Heart left ventricle (tissue), 16 donors: ENCODE measurements at regions not wholly inside any gene's neighbourhood (a gene's known extent, or its start where the extent isn't known, plus 50 kb on each side); places are given as distances from the start of the nearest gene placed in this dataset.

ENCODE experiments used
- ATAC-seq, 4 donors: fragments of 200-7000 bp; cut with Tn5 transposase; one replicate each; pipeline ENCODE4 v1.9.1; 2020 to 2022; ENCODE audit warnings: moderate library complexity in 4 of 4, mild to moderate bottlenecking in 3 of 4, moderate number of reproducible peaks in 1 of 4
- DNase-seq, 5 donors: peaks; one replicate each; pipeline ENCODE4 v3.0.0-alpha.2; 2020
- H3K27ac ChIP-seq, 12 donors: fragments of 200-600 bp; sonication (generic) in 4 of 12; one replicate each; pipeline versions ENCODE4 v1.5.0 to v1.8.0; 2016 to 2022; ENCODE audit warnings: mild to moderate bottlenecking in 2 of 12
- H3K27me3 ChIP-seq, 9 donors: fragments of 200-600 bp; sonication (generic) in 2 of 9; one replicate each; pipeline versions ENCODE4 v1.5.1 to v1.8.0; 2016 to 2022; ENCODE audit warnings: mild to moderate bottlenecking in 3 of 9
- H3K36me3 ChIP-seq, 9 donors: fragments of 200-600 bp; sonication (generic) in 2 of 9; one replicate each; pipeline versions ENCODE4 v1.5.0 to v1.8.0; 2018 to 2022; ENCODE audit warnings: mild to moderate bottlenecking in 2 of 9
- H3K4me1 ChIP-seq, 12 donors: fragments of 200-600 bp; sonication (generic) in 4 of 12; one replicate each; pipeline versions ENCODE4 v1.5.0 to v1.8.0; 2016 to 2022; ENCODE audit warnings: mild to moderate bottlenecking in 3 of 12
- H3K4me3 ChIP-seq, 12 donors: fragments of 200-600 bp; sonication (generic) in 4 of 12; one replicate each; pipeline versions ENCODE4 v1.5.0 to v1.8.0; 2017 to 2022; ENCODE audit warnings: mild to moderate bottlenecking in 9 of 12, moderate library complexity in 4 of 12
- H3K9me3 ChIP-seq, 12 donors: fragments of 200-600 bp; sonication (generic) in 4 of 12; one replicate each; pipeline versions ENCODE4 v1.5.0 to v1.8.0; 2016 to 2022; ENCODE audit warnings: mild to moderate bottlenecking in 1 of 12
- POLR2A ChIP-seq, 2 donors: fragments of 450-650 bp; IDR thresholded peaks; one replicate each; pipeline ENCODE4 v1.6.1; 2017; ENCODE audit warnings: antibody characterized with exemption in 2 of 2, mild to moderate bottlenecking in 2 of 2, moderate library complexity in 2 of 2
- WGBS, 4 donors: extraction: QIAGEN DNeasy Blood & Tissue Kit in 2 of 4; methylation state at CpG; one replicate each; pipeline versions ENCODE4 v1.1.5 to v1.1.7; 2013 to 2018; 5-methylcytosine and 5-hydroxymethylcytosine counted together
- intact Hi-C, 10 donors: fragments of 100-400 bp; cut with DNase I; formaldehyde crosslinking; loops; one replicate each; pipeline versions ENCODE4 v1.11.1 to v1.14.2; 2022
- TF ChIP-seq, protein P1 (sequence below), 12 donors: fragments of 200-600 bp; sonication (generic) in 4 of 12; IDR thresholded peaks; one replicate each; pipeline versions ENCODE4 v1.5.0 to v1.8.0; 2018 to 2022; ENCODE audit warnings: antibody characterized with exemption in 12 of 12, mild to moderate bottlenecking in 5 of 12
- donor health status: ischemic (EF 13 %, LVEDD 7.1; RV severe dilation, severe dysfunction).
- donor health status: healthy with polysubstance abuse.
- donor health status: DM: no; HTN: yes; CAD: no.
- donor health status: DM: no; HTN: no; CAD: no.
- donor health status: ischemic (EF 25% LVEDD 6.9; RV normal size, moderate dysfunction).
- donor health status: ischemic (EF 25% LVEDD 5.7; RV mildly dilated, moderate dysfunction).
- donor health status: healthy.
- donor health status: DM: yes; HTN: yes; CAD: no.
- donor health status: ischemic (EF 35%, LVEDD 5.7; RV mildly dilated, moderate dysfunction).
- donor health status: nonischemic (EF 11% LVEDD 7.7; RV severe dilation, severe dysfunction).
- donor health status: DM: yes; HTN: yes; CAD: no.
- donor health status: PGD.
- donor health status: ischemic (EF 29% LVEDD 5.4; RV normal size, mild dysfunction).
- donor health status: nonischemic (EF 23%, LVEDD 6.1; RV moderate dilation, normal function).

- H3K4me3 ChIP-seq, result no peak overlapping the region
- TF ChIP-seq, protein P1, sequence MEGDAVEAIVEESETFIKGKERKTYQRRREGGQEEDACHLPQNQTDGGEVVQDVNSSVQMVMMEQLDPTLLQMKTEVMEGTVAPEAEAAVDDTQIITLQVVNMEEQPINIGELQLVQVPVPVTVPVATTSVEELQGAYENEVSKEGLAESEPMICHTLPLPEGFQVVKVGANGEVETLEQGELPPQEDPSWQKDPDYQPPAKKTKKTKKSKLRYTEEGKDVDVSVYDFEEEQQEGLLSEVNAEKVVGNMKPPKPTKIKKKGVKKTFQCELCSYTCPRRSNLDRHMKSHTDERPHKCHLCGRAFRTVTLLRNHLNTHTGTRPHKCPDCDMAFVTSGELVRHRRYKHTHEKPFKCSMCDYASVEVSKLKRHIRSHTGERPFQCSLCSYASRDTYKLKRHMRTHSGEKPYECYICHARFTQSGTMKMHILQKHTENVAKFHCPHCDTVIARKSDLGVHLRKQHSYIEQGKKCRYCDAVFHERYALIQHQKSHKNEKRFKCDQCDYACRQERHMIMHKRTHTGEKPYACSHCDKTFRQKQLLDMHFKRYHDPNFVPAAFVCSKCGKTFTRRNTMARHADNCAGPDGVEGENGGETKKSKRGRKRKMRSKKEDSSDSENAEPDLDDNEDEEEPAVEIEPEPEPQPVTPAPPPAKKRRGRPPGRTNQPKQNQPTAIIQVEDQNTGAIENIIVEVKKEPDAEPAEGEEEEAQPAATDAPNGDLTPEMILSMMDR (IDR thresholded peaks at IDR 0.05), result no peak
- TF ChIP-seq POLR2A (IDR thresholded peaks at IDR 0.05), result no peak
- H3K9me3 ChIP-seq, result no peaks in the 10 kb centered on the region
- H3K27me3 ChIP-seq, result peaks cover 0 to 2% (median 0%) of the 10 kb centered on the region in 9 donors
- ATAC-seq, result no peak
- no peak for DNase-seq
- intact Hi-C loops, result loop anchor here in 1 of 10 donors (10.0 kb wide), 1 partner anchor 271 kb away; no protein-coding TSS in a partner anchor
- H3K4me1 ChIP-seq, result peaks cover 0 to 10% (median 0%) of the 10 kb centered on the region in 12 donors
- no peaks in the 10 kb centered on the region for H3K36me3 ChIP-seq
- 78 to 88% (median 82%) methylated on average over 8 of the region's 8 CpGs for WGBS, 4 donors
- H3K27ac ChIP-seq, result no peak overlapping the region
Measured at GRCh38 chr6:1065986-1066385, 245.9 kb upstream of the FOXQ1 start.

DNA sequence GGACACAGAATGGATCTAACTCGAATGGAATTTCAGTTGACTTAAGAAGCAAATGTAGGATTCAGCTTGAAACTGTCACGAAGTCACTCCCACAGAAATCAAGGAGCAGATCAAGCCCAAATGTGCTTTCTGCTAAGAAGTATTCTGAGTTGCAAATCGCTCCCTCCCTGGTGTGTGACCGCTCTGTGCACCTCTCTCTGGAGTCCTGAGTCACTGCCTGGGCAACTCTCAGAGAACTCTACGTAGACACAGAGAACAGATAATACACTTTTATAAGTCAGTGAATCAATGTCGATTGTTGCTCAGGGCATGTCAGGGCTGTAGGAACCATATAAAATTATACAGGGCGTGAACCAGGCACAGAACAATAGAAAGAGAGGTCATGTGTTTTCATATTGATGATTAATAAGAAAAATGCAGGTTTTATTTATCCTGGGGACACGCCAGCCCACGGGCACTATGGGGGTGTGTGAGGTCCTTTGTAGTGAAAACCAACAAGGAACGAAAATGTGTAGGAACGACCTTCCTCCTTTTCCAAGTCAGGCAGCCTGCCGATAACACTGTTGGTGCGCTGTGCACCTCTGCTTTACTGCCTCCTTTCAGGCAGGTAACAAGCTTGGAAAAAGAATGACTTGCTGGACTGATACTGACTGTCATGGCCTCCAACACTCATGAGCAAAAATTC is 248.1 kb upstream of the FOXQ1 start:
- Histone ChIP-seq H3K27ac (no peak overlapping the region), H3K27me3 (no peaks in the 10 kb centered on the region), H3K9me3 (no peaks in the 10 kb centered on the region), H3K4me3 (no peak overlapping the region), H3K36me3 (no peaks in the 10 kb centered on the region), H3K4me1 (no peaks in the 10 kb centered on the region)
- TF ChIP-seq, protein P1 (IDR thresholded peaks at IDR 0.05), result no peak
- no peak for TF ChIP-seq POLR2A (IDR thresholded peaks at IDR 0.05)
- no peak for DNase-seq
- ATAC-seq, result no peak
- WGBS, 4 donors, result 81 to 83% (median 83%) methylated on average over 13 of the region's 13 CpGs
- intact Hi-C loops, result loop anchor here in 1 of 10 donors (10.0 kb wide), 1 partner anchor 269 kb away; no protein-coding TSS in a partner anchor

DNA sequence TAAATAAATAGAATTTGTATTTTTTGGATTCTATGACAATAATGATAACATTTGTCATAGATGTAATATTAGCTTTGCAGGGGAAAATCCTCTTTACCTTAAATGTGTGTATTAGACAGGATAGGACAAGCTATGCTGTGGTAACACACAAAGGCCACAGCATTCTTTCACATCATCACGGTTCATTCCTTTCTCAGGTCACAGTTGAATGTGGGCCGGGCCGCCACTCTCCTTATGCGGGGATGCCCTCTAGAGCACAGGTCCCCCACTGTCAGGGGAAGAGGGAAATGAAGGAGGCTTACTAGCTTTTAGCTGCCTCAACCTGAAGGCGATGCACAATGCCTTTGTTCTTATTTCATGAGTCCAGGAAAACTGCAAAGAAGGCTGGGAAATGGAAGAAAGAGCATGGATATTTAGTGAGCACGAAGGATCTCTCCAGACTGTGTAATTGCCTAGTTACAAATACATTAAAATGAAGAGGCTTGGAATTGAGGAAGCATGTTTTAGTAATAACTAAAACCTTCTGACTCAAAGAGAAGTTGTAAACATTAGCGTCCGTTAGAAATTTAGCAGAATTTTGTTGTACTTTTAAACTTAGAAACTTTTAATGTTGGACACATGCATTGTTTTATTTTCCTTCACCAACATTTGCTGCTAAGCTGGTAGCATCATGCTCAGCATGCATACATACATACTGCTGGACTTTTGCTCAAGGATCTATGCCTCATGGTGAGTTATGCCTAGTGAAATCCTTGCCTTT is 248.9 kb upstream of the FOXQ1 start:
- intact Hi-C loops, result loop anchor here in 1 of 10 donors (10.0 kb wide), 1 partner anchor 268 kb away; no protein-coding TSS in a partner anchor
- TF ChIP-seq POLR2A (IDR thresholded peaks at IDR 0.05), result no peak
- TF ChIP-seq, protein P1 (IDR thresholded peaks at IDR 0.05), result no peak
- Histone ChIP-seq H3K36me3 (no peaks in the 10 kb centered on the region), H3K27ac (no peak overlapping the region), H3K4me3 (no peak overlapping the region), H3K4me1 (no peaks in the 10 kb centered on the region), H3K27me3 (peaks cover 0 to 6% (median 0%) of the 10 kb centered on the region in 9 donors), H3K9me3 (no peaks in the 10 kb centered on the region)
- no peak for DNase-seq
- no peak for ATAC-seq
- 80 to 84% (median 82%) methylated on average over 8 of the region's 8 CpGs for WGBS, 4 donors

DNA sequence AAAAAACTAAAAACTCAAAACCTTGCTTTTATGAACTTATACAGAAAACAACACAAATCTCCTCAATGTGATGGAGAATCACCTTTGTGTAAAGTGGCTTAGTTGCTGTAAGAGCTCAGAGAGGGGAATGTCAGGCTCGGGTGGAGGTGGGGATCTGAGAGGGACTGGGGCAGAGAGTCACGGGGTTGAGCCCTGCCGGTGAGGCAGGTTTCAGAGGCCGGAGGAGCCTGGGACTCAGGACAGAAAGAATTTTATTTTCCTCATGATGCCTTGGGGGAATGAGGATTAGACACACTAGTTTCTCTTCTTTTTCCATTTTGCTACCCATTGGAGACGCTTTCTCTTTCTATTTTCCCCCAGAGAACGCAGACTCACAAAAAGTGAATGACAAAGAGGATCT is 252.3 kb upstream of the FOXQ1 start:
- Histone ChIP-seq H3K4me3 (no peak overlapping the region), H3K4me1 (no peaks in the 10 kb centered on the region), H3K27me3 (peaks cover 0 to 16% (median 4%) of the 10 kb centered on the region in 9 donors), H3K9me3 (no peaks in the 10 kb centered on the region), H3K27ac (no peak overlapping the region), H3K36me3 (no peaks in the 10 kb centered on the region)
- DNase-seq, result no peak
- no peak for TF ChIP-seq POLR2A (IDR thresholded peaks at IDR 0.05)
- TF ChIP-seq, protein P1 (IDR thresholded peaks at IDR 0.05), result no peak
- intact Hi-C loops, result no loop called here
- WGBS, 4 donors, result 75 to 79% (median 77%) methylated on average over 6 of the region's 6 CpGs
- ATAC-seq, result no peak
